IMR-90 (cell line): ENCODE measurements at regions not wholly inside any gene's neighbourhood (a gene's known extent, or its start where the extent isn't known, plus 50 kb on each side); places are given as distances from the start of the nearest gene placed in this dataset.

Experiments
- ATAC-seq: fragments of 200-7000 bp; cut with Tn5 transposase; 2 replicates; pipeline ENCODE4 v1.9.1; 2020; ENCODE audit warnings: low read depth, mild to moderate bottlenecking, moderate library complexity
- BruUV-seq: library from RNA; stranded (reverse); fragments of 400-500 nt; replicated peaks from 2 replicates; lab custom pipeline; 2021; lab: Mats Ljungman, UMichigan
- CTCF ChIA-PET: fragments of 300-600 bp; formaldehyde crosslinking; extraction: SDS; loops from one replicate; lab custom pipeline; 2021; ENCODE audit warnings: antibody characterized with exemption; lab: Yijun Ruan, JAX
- POLR2A ChIA-PET: fragments of 300-600 bp; sonication (Branson Sonifier 250); formaldehyde crosslinking; loops from one replicate; lab custom pipeline; 2022; ENCODE audit warnings: antibody characterized with exemption; ENCODE audit not compliant: unreplicated experiment; lab: Charles Lee
- DNase-seq: peaks from one replicate; pipeline ENCODE4 v3.0.0; 2013
- H2AFZ ChIP-seq: replicated peaks from 2 replicates; pipeline ENCODE3; 2013; ENCODE audit warnings: low read length, mild to moderate bottlenecking; ENCODE audit not compliant: poor library complexity
- H2AK5ac ChIP-seq: 2 replicates; pipeline ENCODE4 v1.6.1; 2013; ENCODE audit warnings: low read depth, low read length, inconsistent platforms
- H2AK9ac ChIP-seq: replicated peaks from 2 replicates; pipeline ENCODE3; 2013; ENCODE audit warnings: mild to moderate bottlenecking, low read depth, low read length, moderate library complexity; ENCODE audit not compliant: poor library complexity
- H2BK120ac ChIP-seq: 2 replicates; pipeline ENCODE4 v1.6.1; 2013; ENCODE audit warnings: low read depth, low read length, inconsistent platforms
- H2BK15ac ChIP-seq: 3 replicates; pipeline ENCODE4 v1.6.1; 2013; ENCODE audit warnings: low read depth, low read length, inconsistent platforms
- H2BK20ac ChIP-seq: 2 replicates; pipeline ENCODE4 v1.6.1; 2013; ENCODE audit warnings: low read depth, mild to moderate bottlenecking, inconsistent platforms, low read length, moderate library complexity
- H2BK5ac ChIP-seq: 2 replicates; pipeline ENCODE4 v1.6.1; 2013; ENCODE audit warnings: mild to moderate bottlenecking, low read depth, low read length, inconsistent platforms; ENCODE audit not compliant: poor library complexity, severe bottlenecking
- H3K14ac ChIP-seq: replicated peaks from 2 replicates; pipeline ENCODE4 v1.6.1; 2013; ENCODE audit warnings: low read depth, low read length, inconsistent platforms
- H3K18ac ChIP-seq: 2 replicates; pipeline ENCODE4 v1.6.1; 2013; ENCODE audit warnings: low read depth, low read length, control low read depth
- H3K23ac ChIP-seq: 2 replicates; pipeline ENCODE4 v1.6.1; 2013; ENCODE audit warnings: low read depth, low read length, inconsistent platforms
- H3K27ac ChIP-seq: 2 replicates; pipeline ENCODE4 v1.5.1; 2013; ENCODE audit warnings: mild to moderate bottlenecking, control low read depth, low read length; ENCODE audit not compliant: insufficient read depth
- H3K27me3 ChIP-seq: 2 replicates; pipeline ENCODE4 v1.6.1; 2013; ENCODE audit warnings: low read length; ENCODE audit not compliant: control insufficient read depth, insufficient read depth
- H3K36me3 ChIP-seq: 2 replicates; pipeline ENCODE4 v1.6.1; 2013; ENCODE audit warnings: low read length, mixed read lengths; ENCODE audit not compliant: control insufficient read depth, insufficient read depth
- H3K4ac ChIP-seq: 2 replicates; pipeline ENCODE4 v1.6.1; 2013; ENCODE audit warnings: low read depth, low read length, inconsistent platforms
- H3K4me1 ChIP-seq: 2 replicates; pipeline ENCODE4 v1.6.1; 2013; ENCODE audit warnings: low read length, mixed read lengths; ENCODE audit not compliant: control insufficient read depth, insufficient read depth
- H3K4me2 ChIP-seq: 2 replicates; pipeline ENCODE4 v1.6.1; 2013; ENCODE audit warnings: low read depth, mild to moderate bottlenecking, control low read depth, low read length, moderate library complexity
- H3K4me3 ChIP-seq: 2 replicates; pipeline ENCODE4 v1.5.1; 2013; ENCODE audit warnings: low read depth, mild to moderate bottlenecking, control low read depth, low read length, moderate library complexity; ENCODE audit not compliant: insufficient read depth
- H3K56ac ChIP-seq: 2 replicates; pipeline ENCODE4 v1.6.1; 2013; ENCODE audit warnings: low read length, inconsistent platforms; ENCODE audit not compliant: insufficient read depth; ENCODE audit errors: extremely low read depth
- H3K79me1 ChIP-seq, 2 experiments: 2 replicates each; pipeline ENCODE4 v1.6.1; 2013; ENCODE audit warnings: low read length in 2 of 2, inconsistent platforms in 1 of 2, low read depth in 1 of 2
- H3K9ac ChIP-seq: 2 replicates; pipeline ENCODE4 v1.6.1; 2013; ENCODE audit warnings: low read depth, low read length, control low read depth
- H3K9me1 ChIP-seq: 2 replicates; pipeline ENCODE4 v1.6.1; 2013; ENCODE audit warnings: low read length, inconsistent platforms; ENCODE audit not compliant: insufficient read depth
- H3K9me3 ChIP-seq: 2 replicates; pipeline ENCODE4 v1.6.1; 2013; ENCODE audit warnings: low read length; ENCODE audit not compliant: control insufficient read depth, insufficient read depth
- H4K20me1 ChIP-seq: 2 replicates; pipeline ENCODE4 v1.6.1; 2013; ENCODE audit warnings: low read length, inconsistent platforms; ENCODE audit not compliant: insufficient read depth
- H4K5ac ChIP-seq: 2 replicates; pipeline ENCODE4 v1.6.1; 2013; ENCODE audit warnings: mild to moderate bottlenecking, low read depth, low read length, control low read depth
- H4K8ac ChIP-seq, 2 experiments: 2 replicates each; pipeline ENCODE4 v1.6.1; 2013; ENCODE audit warnings: low read depth in 2 of 2, low read length in 2 of 2, control low read depth in 1 of 2, inconsistent platforms in 1 of 2
- H4K91ac ChIP-seq: 2 replicates; pipeline ENCODE4 v1.6.1; 2013; ENCODE audit warnings: low read depth, low read length, inconsistent platforms; ENCODE audit not compliant: insufficient read depth
- BHLHE40 ChIP-seq: fragments of 150-350 bp; IDR thresholded peaks from 2 replicates; pipeline ENCODE4 v1.6.1; 2016; ENCODE audit warnings: mild to moderate bottlenecking, low read depth, low read length
- CEBPB ChIP-seq: IDR thresholded peaks from 2 replicates; pipeline ENCODE4 v1.6.1; 2012; ENCODE audit warnings: low read depth, low read length, improper control_type of control experiment
- CHD1 ChIP-seq: IDR thresholded peaks from 2 replicates; pipeline ENCODE4 v1.6.1; 2012; ENCODE audit warnings: low read depth, low read length, improper control_type of control experiment
- FOS ChIP-seq: fragments of 150-350 bp; IDR thresholded peaks from 2 replicates; pipeline ENCODE4 v1.6.1; 2016; ENCODE audit warnings: low read depth, low read length
- MAZ ChIP-seq: IDR thresholded peaks from 2 replicates; pipeline ENCODE4 v1.6.1; 2012; ENCODE audit warnings: low read depth, mild to moderate bottlenecking, low read length, improper control_type of control experiment, moderate library complexity, borderline replicate concordance
- MXI1 ChIP-seq: IDR thresholded peaks from 2 replicates; pipeline ENCODE4 v1.6.1; 2012; ENCODE audit warnings: low read depth, mild to moderate bottlenecking, low read length, moderate library complexity, borderline replicate concordance
- POLR2A ChIP-seq: IDR thresholded peaks from 2 replicates; pipeline ENCODE4 v1.6.1; 2012; ENCODE audit warnings: mild to moderate bottlenecking, low read depth, low read length
- RAD21 ChIP-seq: IDR thresholded peaks from 2 replicates; pipeline ENCODE4 v1.6.1; 2012; ENCODE audit warnings: low read length, improper control_type of control experiment
- RFX5 ChIP-seq: IDR thresholded peaks from 2 replicates; pipeline ENCODE4 v1.8.0; 2012; ENCODE audit warnings: low read depth, mild to moderate bottlenecking, low read length, moderate library complexity
- USF2 ChIP-seq: fragments of 150-350 bp; IDR thresholded peaks from 2 replicates; pipeline ENCODE4 v1.6.1; 2017; ENCODE audit warnings: mild to moderate bottlenecking, antibody characterized with exemption, low read length, low read depth
- WGBS, 2 experiments: methylation state at CpG; one replicate each; pipeline versions ENCODE4 v1.1.5 to v1.1.7; 2013; ENCODE audit warnings: missing lambda C conversion rate in 2 of 2; ENCODE audit not compliant: insufficient read length in 1 of 2; ENCODE audit errors: extremely low coverage in 2 of 2; 5-methylcytosine and 5-hydroxymethylcytosine counted together
- dilution Hi-C: fragments of 300-500 bp; cut with HindIII; formaldehyde crosslinking; loops from one replicate; pipeline ENCODE4 v1.14.3; 2018; ENCODE audit warnings: low sequenced_read_pairs; ENCODE audit not compliant: unreplicated experiment
- in situ Hi-C: fragments of 300-500 bp; cut with MboI; formaldehyde crosslinking; loops from 3 replicates; pipeline ENCODE4 v1.14.3; 2019; ENCODE audit warnings: low sequenced_read_pairs, inconsistent platforms, mixed read lengths
- intact Hi-C: fragments of 100-400 bp; cut with micrococcal nuclease; formaldehyde crosslinking; loops from 2 replicates; pipeline ENCODE4 v1.10.0; 2022
- TF ChIP-seq, protein P1 (sequence below): conservative IDR thresholded peaks from 2 replicates; pipeline ENCODE4 v1.5.1; 2012; ENCODE audit warnings: mild to moderate bottlenecking, low read depth, low read length, improper control_type of control experiment

DNA sequence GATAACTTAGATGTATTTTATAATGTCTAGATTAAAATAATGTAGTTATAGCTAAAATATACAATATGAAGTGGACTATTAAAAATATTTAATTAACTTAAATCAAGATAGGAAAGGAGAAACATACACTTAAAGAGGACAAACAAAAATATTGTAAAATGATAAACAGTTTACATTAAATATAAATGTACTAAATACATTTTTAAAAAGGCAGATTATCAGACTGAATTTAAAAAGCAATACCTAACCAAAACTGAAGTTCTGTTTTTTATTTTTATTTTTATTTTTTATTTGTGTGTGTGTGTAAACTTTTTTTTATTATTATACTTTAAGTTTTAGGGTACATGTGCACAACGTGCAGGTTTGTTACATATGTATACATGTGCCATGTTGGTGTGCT lies 811.6 kb upstream of the INTU start:
- H2AK5ac ChIP-seq = no peak overlapping the region
- no peaks in the 10 kb centered on the region for H3K4me1 ChIP-seq
- ChIA-PET POLR2A (no interaction called here), CTCF (no interaction called here)
- DNase-seq (no peak), ATAC-seq (no peak)
- H3K9ac ChIP-seq = no peak overlapping the region
- no CpG with 5 or more reads among the region's 1 CpG for WGBS, 2 experiments
- no peak overlapping the region for H3K18ac ChIP-seq
- H4K8ac ChIP-seq = no peak overlapping the region
- dilution Hi-C loops = no loop called here
- no peaks in the 10 kb centered on the region for H3K36me3 ChIP-seq
- TF ChIP-seq RAD21 (no peak), MXI1 (no peak), CHD1 (no peak), RFX5 (no peak), FOS (no peak), MAZ (no peak), USF2 (no peak), CEBPB (no peak), BHLHE40 (no peak), POLR2A (no peak)
- TF ChIP-seq, protein P1, sequence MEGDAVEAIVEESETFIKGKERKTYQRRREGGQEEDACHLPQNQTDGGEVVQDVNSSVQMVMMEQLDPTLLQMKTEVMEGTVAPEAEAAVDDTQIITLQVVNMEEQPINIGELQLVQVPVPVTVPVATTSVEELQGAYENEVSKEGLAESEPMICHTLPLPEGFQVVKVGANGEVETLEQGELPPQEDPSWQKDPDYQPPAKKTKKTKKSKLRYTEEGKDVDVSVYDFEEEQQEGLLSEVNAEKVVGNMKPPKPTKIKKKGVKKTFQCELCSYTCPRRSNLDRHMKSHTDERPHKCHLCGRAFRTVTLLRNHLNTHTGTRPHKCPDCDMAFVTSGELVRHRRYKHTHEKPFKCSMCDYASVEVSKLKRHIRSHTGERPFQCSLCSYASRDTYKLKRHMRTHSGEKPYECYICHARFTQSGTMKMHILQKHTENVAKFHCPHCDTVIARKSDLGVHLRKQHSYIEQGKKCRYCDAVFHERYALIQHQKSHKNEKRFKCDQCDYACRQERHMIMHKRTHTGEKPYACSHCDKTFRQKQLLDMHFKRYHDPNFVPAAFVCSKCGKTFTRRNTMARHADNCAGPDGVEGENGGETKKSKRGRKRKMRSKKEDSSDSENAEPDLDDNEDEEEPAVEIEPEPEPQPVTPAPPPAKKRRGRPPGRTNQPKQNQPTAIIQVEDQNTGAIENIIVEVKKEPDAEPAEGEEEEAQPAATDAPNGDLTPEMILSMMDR = no peak
- no peak overlapping the region for H3K56ac ChIP-seq
- H2AFZ ChIP-seq = no peak overlapping the region
- H4K91ac ChIP-seq = no peak overlapping the region
- H2BK5ac ChIP-seq = no peak overlapping the region
- no TSS peak for BruUV-seq
- intact Hi-C loops = no loop called here
- H2AK9ac ChIP-seq = no peak overlapping the region
- no peaks in the 10 kb centered on the region for H3K79me1 ChIP-seq
- no peak overlapping the region for H2BK20ac ChIP-seq
- in situ Hi-C loops = no loop called here
- no peaks in the 10 kb centered on the region for H3K9me1 ChIP-seq
- H3K27ac ChIP-seq = no peak overlapping the region
- no peak overlapping the region for H3K4me2 ChIP-seq
- no peak overlapping the region for H4K5ac ChIP-seq
- H3K14ac ChIP-seq = no peak overlapping the region
- H3K4me3 ChIP-seq = no peak overlapping the region
- H3K23ac ChIP-seq = no peak overlapping the region
- H4K20me1 ChIP-seq = no peaks in the 10 kb centered on the region
- no peak overlapping the region for H3K4ac ChIP-seq
- H2BK15ac ChIP-seq = no peak overlapping the region
- H2BK120ac ChIP-seq = no peak overlapping the region
- H3K9me3 ChIP-seq = no peaks in the 10 kb centered on the region
- H3K27me3 ChIP-seq = no peaks in the 10 kb centered on the region
